Mesendoderm (in vitro differentiated cells): ENCODE measurements at regions not wholly inside any gene's neighbourhood (a gene's known extent, or its start where the extent isn't known, plus 50 kb on each side); places are given as distances from the start of the nearest gene placed in this dataset.

Source experiments
- DNase-seq: peaks from one replicate; pipeline ENCODE4 v3.0.0; 2013
- H2AK5ac ChIP-seq: 2 replicates; pipeline ENCODE4 v1.6.1; 2013; ENCODE audit warnings: low read length, inconsistent platforms
- H2BK120ac ChIP-seq: 2 replicates; pipeline ENCODE4 v1.6.1; 2013; ENCODE audit warnings: low read depth, mild to moderate bottlenecking, low read length, moderate library complexity, mixed read lengths
- H2BK15ac ChIP-seq: replicated peaks from 2 replicates; pipeline ENCODE4 v1.6.1; 2013; ENCODE audit warnings: low read depth, mild to moderate bottlenecking, moderate library complexity
- H2BK5ac ChIP-seq: 2 replicates; pipeline ENCODE4 v1.6.1; 2013; ENCODE audit warnings: low read length, inconsistent platforms
- H3K18ac ChIP-seq: 2 replicates; pipeline ENCODE4 v1.6.1; 2013; ENCODE audit warnings: mild to moderate bottlenecking, low read length, mixed read lengths
- H3K23ac ChIP-seq: one replicate; pipeline ENCODE4 v1.6.1; 2013; ENCODE audit warnings: low read length
- H3K27ac ChIP-seq: 2 replicates; pipeline ENCODE4 v1.5.1; 2013; ENCODE audit warnings: low read depth, mild to moderate bottlenecking, inconsistent platforms, low read length, moderate library complexity
- H3K27me3 ChIP-seq: 2 replicates; pipeline ENCODE4 v1.6.1; 2013; ENCODE audit warnings: low read length, control low read depth, mild to moderate bottlenecking, inconsistent platforms; ENCODE audit not compliant: insufficient read depth, poor library complexity
- H3K36me3 ChIP-seq: 2 replicates; pipeline ENCODE4 v1.6.1; 2013; ENCODE audit warnings: low read length, inconsistent platforms; ENCODE audit not compliant: control insufficient read depth, insufficient read depth
- H3K4ac ChIP-seq: one replicate; pipeline ENCODE4 v1.6.1; 2013; ENCODE audit warnings: low read depth, mild to moderate bottlenecking, low read length, moderate library complexity
- H3K4me1 ChIP-seq: 2 replicates; pipeline ENCODE4 v1.6.1; 2013; ENCODE audit warnings: low read depth, low read length, inconsistent platforms; ENCODE audit not compliant: control insufficient read depth
- H3K4me2 ChIP-seq: 2 replicates; pipeline ENCODE4 v1.6.1; 2013; ENCODE audit warnings: low read length
- H3K4me3 ChIP-seq: 2 replicates; pipeline ENCODE4 v1.5.1; 2013; ENCODE audit warnings: mild to moderate bottlenecking, low read length
- H3K56ac ChIP-seq: one replicate; pipeline ENCODE4 v1.6.1; 2013; ENCODE audit warnings: low read length
- H3K79me1 ChIP-seq: 2 replicates; pipeline ENCODE4 v1.6.1; 2013; ENCODE audit warnings: low read length, inconsistent platforms
- H3K79me2 ChIP-seq: 2 replicates; pipeline ENCODE4 v1.6.1; 2013; ENCODE audit warnings: mild to moderate bottlenecking, low read length; ENCODE audit not compliant: control insufficient read depth, insufficient read depth
- H3K9ac ChIP-seq: 2 replicates; pipeline ENCODE4 v1.6.1; 2013; ENCODE audit warnings: low read length, inconsistent platforms
- H4K5ac ChIP-seq: one replicate; pipeline ENCODE4 v1.6.1; 2013; ENCODE audit warnings: low read length
- H4K8ac ChIP-seq: one replicate; pipeline ENCODE4 v1.6.1; 2013; ENCODE audit warnings: low read depth, mild to moderate bottlenecking, control low read depth, low read length, moderate library complexity
- WGBS: extraction: QIAGEN DNeasy Blood & Tissue Kit; methylation state at CpG from one replicate; pipeline ENCODE4 v1.1.7; 2013; ENCODE audit warnings: low lambda C conversion rate, missing lambda C conversion rate; ENCODE audit not compliant: insufficient coverage; ENCODE audit errors: extremely low coverage; 5-methylcytosine and 5-hydroxymethylcytosine counted together

DNA sequence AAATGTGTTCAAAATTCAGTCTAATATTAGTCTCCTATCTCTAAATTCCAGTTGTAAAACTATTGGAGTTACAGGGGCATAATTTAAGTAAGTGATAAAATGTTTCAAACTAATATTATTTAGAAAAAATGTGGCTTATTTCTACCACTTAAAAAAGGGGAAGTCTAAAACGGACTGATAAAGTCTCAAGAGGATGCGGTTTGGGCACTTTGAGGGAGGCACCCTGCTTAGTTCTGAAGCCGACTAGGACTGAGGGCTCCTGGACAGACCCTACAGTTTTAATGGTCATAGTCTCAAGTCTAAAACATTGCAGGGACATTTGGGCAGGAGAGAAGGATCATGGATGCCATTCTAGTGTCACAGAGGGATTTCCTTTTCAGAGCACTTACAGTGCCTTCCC, 566.3 kb downstream of the NR2F2 start:
- no peak overlapping the region for H3K23ac ChIP-seq
- no CpG with 5 or more reads among the region's 3 CpGs for WGBS
- H3K4me2 ChIP-seq = no peak overlapping the region
- H4K5ac ChIP-seq = no peak overlapping the region
- H3K4me3 ChIP-seq = no peak overlapping the region
- no peaks in the 10 kb centered on the region for H3K79me1 ChIP-seq
- no peaks in the 10 kb centered on the region for H3K4me1 ChIP-seq
- H2BK15ac ChIP-seq = no peak overlapping the region
- no peak overlapping the region for H3K27ac ChIP-seq
- no peak overlapping the region for H3K18ac ChIP-seq
- no peaks in the 10 kb centered on the region for H3K27me3 ChIP-seq
- H2BK5ac ChIP-seq = no peak overlapping the region
- H3K56ac ChIP-seq = no peak overlapping the region
- no peak for DNase-seq
- H2BK120ac ChIP-seq = no peak overlapping the region
- H3K4ac ChIP-seq = no peak overlapping the region
- H3K36me3 ChIP-seq = no peaks in the 10 kb centered on the region
- no peak overlapping the region for H2AK5ac ChIP-seq
- no peak overlapping the region for H4K8ac ChIP-seq
- H3K79me2 ChIP-seq = no peaks in the 10 kb centered on the region
- no peak overlapping the region for H3K9ac ChIP-seq

DNA sequence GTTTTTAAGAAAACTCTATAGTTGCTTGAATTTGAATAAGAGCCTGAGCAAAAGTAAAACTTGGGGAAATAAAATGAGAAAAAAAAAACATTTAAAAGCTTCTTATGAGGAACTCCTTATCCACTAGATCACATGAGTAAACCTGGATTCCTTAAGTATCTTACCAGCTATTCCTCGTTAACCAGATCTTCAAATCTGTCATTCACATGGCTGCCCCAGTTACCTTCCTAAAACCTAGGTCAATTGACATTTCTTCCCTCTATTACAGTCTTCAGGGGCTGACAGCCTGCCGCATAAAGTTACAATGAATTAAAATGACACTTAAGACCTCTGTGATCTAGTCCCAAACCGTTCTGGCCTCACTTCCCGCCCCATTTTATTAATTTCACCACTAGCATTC, 583.6 kb downstream of the NR2F2 start:
- Histone ChIP-seq H2BK5ac (no peak overlapping the region), H3K18ac (no peak overlapping the region), H3K23ac (no peak overlapping the region), H3K4me2 (no peak overlapping the region), H4K5ac (no peak overlapping the region), H3K79me1 (no peaks in the 10 kb centered on the region), H2BK15ac (no peak overlapping the region), H3K4ac (no peak overlapping the region), H3K9ac (no peak overlapping the region), H3K4me1 (no peaks in the 10 kb centered on the region), H3K56ac (no peak overlapping the region), H4K8ac (no peak overlapping the region), H3K79me2 (no peaks in the 10 kb centered on the region), H2BK120ac (no peak overlapping the region), H2AK5ac (no peak overlapping the region), H3K4me3 (no peak overlapping the region), H3K27me3 (no peaks in the 10 kb centered on the region), H3K27ac (no peak overlapping the region), H3K36me3 (no peaks in the 10 kb centered on the region)
- no peak for DNase-seq
- WGBS = no CpG with 5 or more reads among the region's 4 CpGs

DNA sequence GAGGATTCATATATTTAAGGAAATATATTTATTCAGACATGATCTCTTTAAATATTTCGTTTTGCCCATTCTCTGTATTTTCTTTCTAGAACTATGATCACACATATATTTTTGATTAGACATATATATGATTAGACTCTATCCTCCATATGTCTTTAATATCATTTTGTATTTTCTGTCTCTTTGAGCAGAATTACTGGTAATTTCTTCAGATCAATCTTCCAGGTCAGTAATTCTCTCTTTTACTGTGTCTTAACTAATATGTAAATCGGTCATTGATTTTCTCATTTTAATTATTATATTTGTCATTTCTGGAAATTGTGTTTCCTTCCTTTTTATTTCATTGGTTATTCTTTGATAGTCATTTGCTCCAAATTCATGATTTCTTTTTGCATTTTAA, 586.2 kb downstream of the NR2F2 start:
- Histone ChIP-seq H2BK15ac (no peak overlapping the region), H3K79me2 (no peaks in the 10 kb centered on the region), H3K4me3 (no peak overlapping the region), H4K8ac (no peak overlapping the region), H3K56ac (no peak overlapping the region), H3K4ac (no peak overlapping the region), H3K36me3 (no peaks in the 10 kb centered on the region), H3K23ac (no peak overlapping the region), H3K4me2 (no peak overlapping the region), H3K27ac (no peak overlapping the region), H3K9ac (no peak overlapping the region), H3K18ac (no peak overlapping the region), H4K5ac (no peak overlapping the region), H2BK120ac (no peak overlapping the region), H3K4me1 (no peaks in the 10 kb centered on the region), H2AK5ac (no peak overlapping the region), H3K27me3 (no peaks in the 10 kb centered on the region), H3K79me1 (no peaks in the 10 kb centered on the region), H2BK5ac (no peak overlapping the region)
- DNase-seq = no peak
- WGBS = no CpG with 5 or more reads among the region's 2 CpGs

DNA sequence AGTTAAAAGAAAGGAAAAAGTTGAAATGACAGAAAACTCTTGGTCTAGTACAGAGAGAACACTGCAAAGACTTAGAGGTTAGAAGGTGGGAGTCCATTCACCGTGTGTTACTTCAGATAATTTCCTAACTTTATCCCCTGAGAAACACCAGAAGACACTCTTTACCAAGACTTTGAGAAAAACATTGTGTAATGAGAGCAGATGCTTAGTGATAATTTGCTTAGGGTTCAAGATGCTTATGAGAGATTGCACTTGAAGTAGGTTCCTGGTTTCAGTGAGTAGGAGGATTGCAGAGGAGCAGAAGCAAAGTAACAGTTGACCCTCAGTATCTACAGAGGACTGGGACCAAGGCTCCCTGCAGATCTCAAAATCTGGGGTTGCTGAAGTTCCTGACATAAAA, 594.1 kb downstream of the NR2F2 start:
- H3K4me3 ChIP-seq = no peak overlapping the region
- H3K27ac ChIP-seq = no peak overlapping the region

DNA sequence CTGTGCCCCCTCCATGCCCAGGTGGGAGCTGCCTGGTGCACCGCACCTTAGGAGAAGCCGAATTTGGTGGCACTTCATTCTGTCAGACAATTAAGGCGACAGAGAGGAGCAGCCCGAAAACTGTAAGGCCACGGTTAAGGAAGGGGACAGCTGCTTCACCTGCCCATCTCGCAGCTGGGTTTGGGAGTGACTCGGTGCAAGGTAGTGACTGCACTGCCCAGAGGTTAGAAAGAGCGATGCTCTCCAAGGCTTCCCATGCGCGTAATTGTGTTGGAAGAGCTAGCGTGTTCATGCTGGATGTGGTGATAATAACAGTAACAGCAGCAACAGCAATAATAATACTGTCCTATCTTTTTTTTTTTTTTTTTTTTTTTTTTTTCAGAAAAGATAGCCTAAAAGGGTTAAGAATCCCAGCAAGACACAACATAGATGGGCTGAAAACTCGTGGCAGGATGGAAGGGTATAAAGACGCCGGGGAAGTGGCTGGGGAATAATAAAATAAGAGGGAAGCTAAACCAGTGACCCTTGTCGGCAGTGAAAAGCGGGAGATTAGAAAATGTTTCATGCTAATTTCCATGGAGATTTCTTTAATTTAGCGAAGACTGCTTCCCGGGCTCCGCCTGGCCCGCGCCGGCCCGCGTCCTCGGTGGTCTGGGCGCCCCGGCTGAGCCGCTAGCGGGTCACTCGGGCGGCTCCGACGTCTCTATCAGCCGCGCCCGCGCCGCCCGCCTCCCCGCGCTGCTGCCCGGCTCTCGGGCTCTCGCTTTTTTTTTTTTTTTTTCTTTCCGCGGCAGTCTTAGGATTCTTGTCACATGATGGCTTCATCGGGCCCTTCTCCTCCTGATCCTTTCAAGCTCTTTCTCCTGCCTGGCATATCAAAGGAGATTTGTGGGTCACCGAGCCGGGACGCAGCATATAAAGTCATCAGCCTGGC, 617.1 kb downstream of the NR2F2 start:
- Histone ChIP-seq H3K18ac (no peak overlapping the region), H2BK15ac (no peak overlapping the region), H4K8ac (no peak overlapping the region), H3K23ac (peak overlapping the region; percentile 83), H3K79me1 (no peaks in the 10 kb centered on the region), H2BK5ac (no peak overlapping the region), H3K56ac (peak overlapping the region; percentile 28), H3K36me3 (no peaks in the 10 kb centered on the region), H3K27me3 (no peaks in the 10 kb centered on the region), H3K27ac (no peak overlapping the region), H3K79me2 (no peaks in the 10 kb centered on the region), H3K4me2 (peak overlapping the region; percentile 25), H3K4ac (no peak overlapping the region), H3K9ac (peak overlapping the region; percentile 26), H2AK5ac (no peak overlapping the region), H3K4me1 (no peaks in the 10 kb centered on the region), H4K5ac (no peak overlapping the region), H3K4me3 (no peak overlapping the region), H2BK120ac (no peak overlapping the region)
- WGBS = no CpG with 5 or more reads among the region's 50 CpGs
- DNase-seq = peak; percentile 74

More for the DNA sequence above, 594.1 kb downstream of the NR2F2 start:
- Histone ChIP-seq H3K27me3 (no peaks in the 10 kb centered on the region), H3K56ac (no peak overlapping the region), H3K4ac (no peak overlapping the region), H2BK15ac (no peak overlapping the region), H3K79me2 (no peaks in the 10 kb centered on the region), H4K8ac (no peak overlapping the region), H2BK5ac (no peak overlapping the region), H3K4me2 (no peak overlapping the region), H3K4me1 (no peaks in the 10 kb centered on the region), H3K18ac (no peak overlapping the region), H2BK120ac (no peak overlapping the region), H3K36me3 (no peaks in the 10 kb centered on the region), H3K79me1 (no peaks in the 10 kb centered on the region), H2AK5ac (no peak overlapping the region), H3K9ac (no peak overlapping the region), H3K23ac (no peak overlapping the region), H4K5ac (no peak overlapping the region)
- no peak for DNase-seq
- WGBS = no CpG with 5 or more reads among the region's 1 CpG

DNA sequence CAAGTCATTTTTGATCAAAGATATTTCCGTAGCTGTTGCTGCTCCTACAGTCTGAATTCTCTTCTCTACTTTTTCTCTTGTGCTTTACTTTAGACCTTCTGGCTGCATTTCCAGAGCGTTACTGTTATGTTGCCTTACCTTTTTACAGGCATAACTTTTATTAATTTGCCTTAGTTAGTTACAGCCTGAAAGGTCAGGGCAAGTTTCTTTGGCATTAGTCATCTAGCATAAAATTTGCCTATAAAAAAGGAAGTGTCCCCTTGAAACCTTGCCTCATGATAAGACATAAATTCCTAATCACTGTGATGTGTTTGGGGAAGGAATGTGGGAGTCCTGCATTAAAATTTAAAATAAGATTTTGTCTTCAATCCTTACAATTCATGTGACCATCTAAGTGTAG, 618.5 kb downstream of the NR2F2 start:
- Histone ChIP-seq H3K56ac (no peak overlapping the region), H3K27me3 (no peaks in the 10 kb centered on the region), H3K9ac (no peak overlapping the region), H3K18ac (no peak overlapping the region), H3K79me1 (no peaks in the 10 kb centered on the region), H3K4me2 (no peak overlapping the region), H3K23ac (no peak overlapping the region), H3K79me2 (no peaks in the 10 kb centered on the region), H3K27ac (no peak overlapping the region), H2BK5ac (no peak overlapping the region), H2BK15ac (no peak overlapping the region), H2BK120ac (no peak overlapping the region), H3K4ac (no peak overlapping the region), H3K4me1 (no peaks in the 10 kb centered on the region), H4K5ac (no peak overlapping the region), H3K36me3 (no peaks in the 10 kb centered on the region), H2AK5ac (no peak overlapping the region), H3K4me3 (no peak overlapping the region), H4K8ac (no peak overlapping the region)
- no peak for DNase-seq
- WGBS = no CpG with 5 or more reads among the region's 2 CpGs
